Ishikawa (cell line): ENCODE measurements at regions not wholly inside any gene's neighbourhood (a gene's known extent, or its start where the extent isn't known, plus 50 kb on each side); places are given as distances from the start of the nearest gene placed in this dataset.

Source experiments
- CEBPB ChIP-seq: IDR thresholded peaks from 2 replicates; pipeline ENCODE4 v1.6.1; 2012
- NFIC ChIP-seq: IDR thresholded peaks from 2 replicates; pipeline ENCODE4 v1.6.1; 2012
- YY1 ChIP-seq: IDR thresholded peaks from 2 replicates; pipeline ENCODE4 v1.6.1; 2012; ENCODE audit warnings: low read depth
- TF ChIP-seq, protein P1 (sequence below): IDR thresholded peaks from 2 replicates; pipeline ENCODE4 v1.6.1; 2012

DNA sequence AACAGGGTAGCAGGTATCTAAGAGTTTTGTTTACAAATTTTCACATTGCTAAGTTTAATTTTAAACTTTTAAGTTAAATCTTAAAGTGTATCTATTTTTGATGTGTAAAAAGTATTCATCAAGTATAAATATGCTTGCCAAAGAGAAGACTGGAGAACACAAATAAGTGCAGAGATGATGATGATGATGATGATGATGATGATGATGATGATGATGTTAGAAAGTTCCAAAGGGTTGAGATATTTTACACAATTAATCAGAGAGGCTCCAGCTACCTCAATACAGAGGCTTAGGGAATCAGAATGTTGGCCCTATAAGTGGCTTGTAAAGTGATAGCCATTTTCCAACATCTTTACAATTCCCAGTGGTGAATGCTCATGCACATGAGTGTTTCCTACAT, 209.0 kb upstream of the NPVF start:
- TF ChIP-seq YY1 (no peak), CEBPB (no peak), NFIC (no peak)
- TF ChIP-seq, protein P1, sequence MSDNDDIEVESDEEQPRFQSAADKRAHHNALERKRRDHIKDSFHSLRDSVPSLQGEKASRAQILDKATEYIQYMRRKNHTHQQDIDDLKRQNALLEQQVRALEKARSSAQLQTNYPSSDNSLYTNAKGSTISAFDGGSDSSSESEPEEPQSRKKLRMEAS: no peak
